ENCODE measurements at regions not wholly inside any gene's neighbourhood (a gene's known extent, or its start where the extent isn't known, plus 50 kb on each side); places are given as distances from the start of the nearest gene placed in this dataset.
"Not testable (repeated sequence)": the region's sequence is repeated elsewhere in the genome, so short reads cannot be mapped to it uniquely, and the experiment has no call there.

DNA sequence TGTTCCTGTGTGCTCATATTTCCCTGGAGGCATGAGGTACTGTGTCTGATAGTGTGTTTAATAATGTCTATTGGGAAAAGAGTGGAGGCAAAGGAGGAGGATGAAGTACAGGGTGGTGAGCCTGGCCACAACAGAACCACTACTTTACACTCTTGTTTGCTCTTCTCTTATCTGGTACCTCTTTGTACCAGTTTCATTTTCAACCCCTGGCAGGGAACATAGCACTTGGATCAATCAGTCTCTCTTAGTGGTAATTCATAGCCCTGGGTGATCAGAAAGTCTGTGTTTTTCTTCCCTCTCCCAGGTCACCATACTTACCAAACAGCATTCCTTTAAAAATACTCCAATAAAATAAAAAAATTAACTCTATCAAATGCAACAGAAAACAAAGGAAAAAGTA, 105.4 kb downstream of the DMRT2 start:
- no peak overlapping the region for H3K27ac ChIP-seq
- no peaks in the 10 kb centered on the region for H3K27me3 ChIP-seq
- no peak for TF ChIP-seq Cebpa-rat (IDR thresholded peaks at IDR 0.05)
- H3K4me2 ChIP-seq: no peak overlapping the region
- no peaks in the 10 kb centered on the region for H3K4me1 ChIP-seq
- H3K36me3 ChIP-seq: no peaks in the 10 kb centered on the region
- no peak overlapping the region for H3K4me3 ChIP-seq
- H3K9me3 ChIP-seq (replicated peaks in 1 of 11): no peaks in the 10 kb centered on the region
- no peak overlapping the region for H3K9ac ChIP-seq
- H4K20me1 ChIP-seq: no peaks in the 10 kb centered on the region

GRCh38 chr9:1156794-1157550, 106.8 kb downstream of the DMRT2 start:
- H3K36me3 ChIP-seq: no peaks in the 10 kb centered on the region
- no peaks in the 10 kb centered on the region for H3K9me3 ChIP-seq (replicated peaks in 1 of 11)
- no peak overlapping the region for H3K4me2 ChIP-seq
- no peak for TF ChIP-seq Cebpa-rat (IDR thresholded peaks at IDR 0.05)
- no peak overlapping the region for H3K9ac ChIP-seq
- no peak overlapping the region for H3K4me3 ChIP-seq
- H3K4me1 ChIP-seq: no peaks in the 10 kb centered on the region
- no peak overlapping the region for H3K27ac ChIP-seq
- no peaks in the 10 kb centered on the region for H3K27me3 ChIP-seq
- H4K20me1 ChIP-seq: no peaks in the 10 kb centered on the region

- Histone ChIP-seq H3K9me3 (replicated peaks in 1 of 11) (no peaks in the 10 kb centered on the region), H3K9ac (no peak overlapping the region), H3K4me1 (no peaks in the 10 kb centered on the region), H3K4me2 (no peak overlapping the region), H3K36me3 (no peaks in the 10 kb centered on the region), H3K27ac (no peak overlapping the region), H4K20me1 (no peaks in the 10 kb centered on the region), H3K4me3 (no peak overlapping the region), H3K27me3 (no peaks in the 10 kb centered on the region)
- no peak for TF ChIP-seq Cebpa-rat (IDR thresholded peaks at IDR 0.05)
These were observed 107.7 kb downstream of the DMRT2 start for GRCh38 chr9:1157836-1158235.

DNA sequence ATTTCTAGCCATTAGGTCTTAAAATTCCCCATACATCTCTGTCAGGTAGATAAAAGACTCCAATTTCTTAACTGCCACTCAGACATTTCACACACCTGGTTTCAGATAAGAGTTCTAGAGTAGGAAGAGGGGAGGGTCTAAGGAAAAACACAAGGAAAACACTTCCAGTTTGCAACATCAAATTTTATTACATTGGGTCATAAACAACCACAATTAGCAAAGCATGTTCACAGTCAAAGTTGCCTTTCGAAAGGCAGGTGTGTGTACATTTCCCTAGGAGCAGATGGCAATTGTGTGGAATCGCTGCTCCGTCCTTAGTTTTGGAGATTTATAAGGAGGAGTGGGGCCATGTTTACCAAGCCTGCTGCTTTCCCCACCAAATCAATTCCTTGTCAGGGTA, 120.8 kb downstream of the DMRT2 start:
- H3K4me2 ChIP-seq: no peak overlapping the region
- H3K4me3 ChIP-seq: no peak overlapping the region
- peaks cover 5 to 24% (median 14%) of the 10 kb centered on the region in 11 experiments; a peak in 21 of 22 replicates for H3K9me3 ChIP-seq (replicated peaks in 1 of 11)
- H3K9ac ChIP-seq: no peak overlapping the region
- H3K27me3 ChIP-seq: no peaks in the 10 kb centered on the region
- TF ChIP-seq Cebpa-rat (IDR thresholded peaks at IDR 0.05): no peak
- H3K36me3 ChIP-seq: no peaks in the 10 kb centered on the region
- H3K27ac ChIP-seq: no peak overlapping the region
- H3K4me1 ChIP-seq: no peaks in the 10 kb centered on the region
- H4K20me1 ChIP-seq: no peaks in the 10 kb centered on the region

DNA sequence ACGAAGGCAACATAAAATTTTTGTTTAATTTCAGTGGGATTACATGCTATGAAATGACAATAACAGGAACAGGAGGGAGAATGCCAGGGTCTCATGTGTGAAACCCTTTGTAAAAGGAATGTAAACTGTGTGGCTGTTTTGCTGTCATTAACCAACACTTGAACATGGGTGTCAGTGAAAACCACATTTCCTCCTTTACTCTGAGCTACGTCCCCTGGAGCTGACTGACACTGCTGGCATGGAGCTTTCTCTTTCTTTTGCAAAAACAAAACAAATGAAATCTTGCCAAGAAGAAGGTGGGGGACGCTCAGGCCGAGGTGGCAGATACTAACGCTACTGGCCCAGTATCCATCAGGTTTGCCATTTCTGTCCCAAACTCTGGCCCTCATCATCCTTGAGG, 121.4 kb downstream of the DMRT2 start:
- H3K9me3 ChIP-seq (replicated peaks in 1 of 11): peaks cover 5 to 24% (median 14%) of the 10 kb centered on the region in 11 experiments; a peak in 21 of 22 replicates
- H4K20me1 ChIP-seq: no peaks in the 10 kb centered on the region
- no peaks in the 10 kb centered on the region for H3K4me1 ChIP-seq
- no peak for TF ChIP-seq Cebpa-rat (IDR thresholded peaks at IDR 0.05)
- H3K27ac ChIP-seq: no peak overlapping the region
- H3K4me2 ChIP-seq: no peak overlapping the region
- no peaks in the 10 kb centered on the region for H3K36me3 ChIP-seq
- no peak overlapping the region for H3K4me3 ChIP-seq
- no peaks in the 10 kb centered on the region for H3K27me3 ChIP-seq
- no peak overlapping the region for H3K9ac ChIP-seq

GRCh38 chr9:1173211-1173610, 123.1 kb downstream of the DMRT2 start:
- Histone ChIP-seq H3K4me1 (no peaks in the 10 kb centered on the region), H3K36me3 (no peaks in the 10 kb centered on the region), H3K9ac (no peak overlapping the region), H3K27me3 (no peaks in the 10 kb centered on the region), H4K20me1 (no peaks in the 10 kb centered on the region), H3K4me2 (no peak overlapping the region), H3K4me3 (no peak overlapping the region), H3K9me3 (replicated peaks in 1 of 11) (peaks cover 0 to 15% (median 6%) of the 10 kb centered on the region in 11 experiments; a peak in 17 of 22 replicates), H3K27ac (no peak overlapping the region)
- TF ChIP-seq Cebpa-rat (IDR thresholded peaks at IDR 0.05): no peak

- Histone ChIP-seq H3K9ac (no peak overlapping the region), H3K4me1 (peaks cover 0 to 2% (median 0%) of the 10 kb centered on the region in 10 experiments; a peak in 3 of 20 replicates), H3K27me3 (no peaks in the 10 kb centered on the region), H3K4me2 (no peak overlapping the region), H3K4me3 (no peak overlapping the region), H4K20me1 (no peaks in the 10 kb centered on the region), H3K36me3 (no peaks in the 10 kb centered on the region), H3K9me3 (replicated peaks in 1 of 11) (peaks cover 0 to 8% (median 0%) of the 10 kb centered on the region in 11 experiments; a peak in 3 of 22 replicates), H3K27ac (no peak overlapping the region)
- TF ChIP-seq Cebpa-rat (IDR thresholded peaks at IDR 0.05): no peak
These were observed 123.8 kb downstream of the DMRT2 start for GRCh38 chr9:1173993-1174392.

- no peak for TF ChIP-seq Cebpa-rat (IDR thresholded peaks at IDR 0.05)
- peak overlapping the region in 2 of 11 experiments; percentile 4 to 29; a peak in 4 of 22 replicates for H3K4me2 ChIP-seq
- H3K4me3 ChIP-seq: no peak overlapping the region
- peaks cover 0 to 5% (median 0%) of the 10 kb centered on the region in 11 experiments; a peak in 2 of 22 replicates for H3K9me3 ChIP-seq (replicated peaks in 1 of 11)
- H3K9ac ChIP-seq: no peak overlapping the region
- peaks cover 0 to 7% (median 0%) of the 10 kb centered on the region in 10 experiments; a peak in 3 of 20 replicates for H3K4me1 ChIP-seq
- H3K27ac ChIP-seq: no peak overlapping the region
- no peaks in the 10 kb centered on the region for H3K36me3 ChIP-seq
- no peaks in the 10 kb centered on the region for H3K27me3 ChIP-seq
- no peaks in the 10 kb centered on the region for H4K20me1 ChIP-seq
These were observed 129.2 kb downstream of the DMRT2 start for GRCh38 chr9:1179366-1179765.

DNA sequence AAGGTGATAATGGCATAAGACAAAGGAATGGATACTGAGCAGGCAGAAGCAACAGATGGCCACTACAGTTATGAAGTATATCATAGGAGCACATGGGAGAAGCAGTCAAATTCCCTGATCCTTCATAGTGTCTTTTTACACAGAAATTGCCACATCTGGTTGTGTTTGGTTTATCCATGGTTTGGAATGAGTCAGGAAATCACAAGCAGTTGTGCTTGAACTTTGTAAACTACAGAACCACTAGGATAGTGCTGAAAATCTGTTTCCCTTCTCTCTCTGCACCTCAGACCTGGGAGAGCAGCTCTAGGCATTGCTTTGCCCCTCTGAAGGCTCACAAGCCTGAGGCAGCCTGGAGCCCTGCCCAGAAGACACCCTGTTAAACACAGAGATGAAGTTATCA, 134.0 kb downstream of the DMRT2 start:
- no peaks in the 10 kb centered on the region for H4K20me1 ChIP-seq
- H3K27me3 ChIP-seq: no peaks in the 10 kb centered on the region
- peaks cover 0 to 4% (median 0%) of the 10 kb centered on the region in 10 experiments; a peak in 3 of 20 replicates for H3K4me1 ChIP-seq
- no peak for TF ChIP-seq Cebpa-rat (IDR thresholded peaks at IDR 0.05)
- no peak overlapping the region for H3K4me2 ChIP-seq
- H3K9ac ChIP-seq: no peak overlapping the region
- no peak overlapping the region for H3K4me3 ChIP-seq
- no peaks in the 10 kb centered on the region for H3K36me3 ChIP-seq
- no peak overlapping the region for H3K27ac ChIP-seq
- H3K9me3 ChIP-seq (replicated peaks in 1 of 11): peaks cover 0 to 18% (median 9%) of the 10 kb centered on the region in 11 experiments; a peak in 15 of 22 replicates

- H3K4me1 ChIP-seq, H3K4me2 ChIP-seq, H3K27me3 ChIP-seq, H3K4me3 ChIP-seq, H3K9ac ChIP-seq, H4K20me1 ChIP-seq, H3K36me3 ChIP-seq, H3K27ac ChIP-seq: not testable (repeated sequence)
- H3K9me3 ChIP-seq (replicated peaks in 1 of 11): peaks cover 0 to 22% (median 9%) of the 10 kb centered on the region in 11 experiments; a peak in 16 of 22 replicates
These were observed 137.0 kb downstream of the DMRT2 start for GRCh38 chr9:1187137-1187536.

DNA sequence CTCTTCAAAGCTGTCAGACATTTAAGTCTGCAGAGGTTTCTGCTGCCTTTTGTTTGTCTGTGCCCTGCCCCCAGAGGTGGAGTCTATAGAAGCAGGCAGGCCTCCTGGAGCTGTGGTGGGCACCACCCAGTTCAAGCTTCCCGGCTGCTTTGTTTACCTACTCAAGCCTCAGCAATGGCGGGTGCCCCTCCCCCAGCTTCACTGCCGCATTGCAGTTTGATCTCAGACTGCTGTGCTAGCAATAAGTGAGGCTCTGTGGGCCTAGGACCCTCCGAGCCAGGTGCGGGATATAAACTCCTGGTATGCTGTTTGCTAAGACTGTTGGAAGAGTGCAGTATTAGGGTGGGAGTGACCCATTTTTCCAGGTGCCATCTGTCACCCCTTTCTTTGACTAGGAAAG, 145.5 kb downstream of the DMRT2 start:
- H3K36me3 ChIP-seq, H3K4me3 ChIP-seq, H3K4me2 ChIP-seq, H4K20me1 ChIP-seq, H3K27me3 ChIP-seq, H3K4me1 ChIP-seq, H3K9ac ChIP-seq, H3K27ac ChIP-seq: not testable (repeated sequence)
- peaks cover 0 to 10% (median 0%) of the 10 kb centered on the region in 11 experiments; a peak in 1 of 22 replicates for H3K9me3 ChIP-seq (replicated peaks in 1 of 11)
